ENCODE measurements at regions not wholly inside any gene's neighbourhood (a gene's known extent, or its start where the extent isn't known, plus 50 kb on each side); places are given as distances from the start of the nearest gene placed in this dataset.
"Not testable (repeated sequence)": the region's sequence is repeated elsewhere in the genome, so short reads cannot be mapped to it uniquely, and the experiment has no call there.

- TF ChIP-seq POLR2A, CTCF (IDR thresholded peaks at IDR 0.05): not testable (repeated sequence)
Observed at GRCh38 chr2:91566611-91567010, 2875.1 kb downstream of the RPIA start.

Measured in esophagus squamous epithelium (tissue), 4 donors.